ENCODE measurements at regions not wholly inside any gene's neighbourhood (a gene's known extent, or its start where the extent isn't known, plus 50 kb on each side); places are given as distances from the start of the nearest gene placed in this dataset.

- TF ChIP-seq MYNN (CRISPR knock-in tag; IDR thresholded peaks at IDR 0.05; ENCODE audit: low read depth) = no peak
- TF ChIP-seq HMGXB4 (CRISPR knock-in tag; IDR thresholded peaks at IDR 0.05; ENCODE audit: borderline replicate concordance in 1 of 2, low read depth in 1 of 2) = no peak
- no peak for TF ChIP-seq CTCF (CRISPR knock-in tag; IDR thresholded peaks at IDR 0.05)
- TF ChIP-seq POLR2AphosphoS5 (IDR thresholded peaks at IDR 0.05; ENCODE audit: low read depth, low read length) = no peak
- no peak for TF ChIP-seq ERF (CRISPR knock-in tag; IDR thresholded peaks at IDR 0.05)
Measured at GRCh38 chr1:177490036-177490639, 319.4 kb downstream of the BRINP2 start.

All from HepG2 (cell line).